ENCODE measurements at regions not wholly inside any gene's neighbourhood (a gene's known extent, or its start where the extent isn't known, plus 50 kb on each side); places are given as distances from the start of the nearest gene placed in this dataset.

DNA sequence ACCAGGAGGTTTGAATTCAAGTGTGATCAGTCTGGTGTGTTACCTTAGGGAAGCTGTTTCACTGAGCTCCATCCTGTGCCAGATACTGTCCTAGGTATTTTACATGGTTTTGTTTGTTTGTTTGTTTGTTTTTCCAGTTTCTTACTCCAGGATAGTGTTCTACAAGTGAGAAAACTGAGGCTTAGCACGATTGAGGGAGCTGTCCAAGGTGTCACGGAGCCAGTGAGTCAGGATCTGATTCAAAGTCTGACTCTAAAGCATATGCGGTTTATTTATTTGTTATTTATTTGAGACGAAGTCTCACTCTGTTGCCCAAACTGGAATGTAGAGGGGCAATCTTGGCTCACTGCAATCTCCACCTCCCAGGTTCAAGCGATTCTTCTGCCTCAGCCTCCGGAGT is 79.7 kb upstream of the GNG2 start:
- DNase-seq (ENCODE audit: low read depth), result no peak

DNA sequence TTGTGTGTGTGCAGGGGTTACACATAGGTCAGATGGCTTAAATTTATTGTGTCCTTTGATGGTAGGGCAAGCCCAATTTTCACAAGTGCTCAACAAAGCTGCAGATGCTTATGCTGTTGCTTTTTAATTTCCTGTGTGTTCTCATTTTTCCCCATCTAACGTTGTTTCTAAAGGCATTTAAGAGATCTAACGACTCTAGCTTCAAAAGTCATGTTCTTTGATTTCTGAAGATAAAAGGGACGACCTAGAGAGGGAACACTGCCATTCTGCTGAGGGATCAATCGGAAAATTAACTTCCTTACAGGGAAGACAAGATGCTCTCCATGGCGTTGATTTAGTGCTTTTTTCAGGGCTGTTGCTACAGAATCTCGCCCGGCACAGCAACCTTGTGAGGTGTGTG is 79.0 kb upstream of the GNG2 start:
- no peak for DNase-seq (ENCODE audit: low read depth)

DNA sequence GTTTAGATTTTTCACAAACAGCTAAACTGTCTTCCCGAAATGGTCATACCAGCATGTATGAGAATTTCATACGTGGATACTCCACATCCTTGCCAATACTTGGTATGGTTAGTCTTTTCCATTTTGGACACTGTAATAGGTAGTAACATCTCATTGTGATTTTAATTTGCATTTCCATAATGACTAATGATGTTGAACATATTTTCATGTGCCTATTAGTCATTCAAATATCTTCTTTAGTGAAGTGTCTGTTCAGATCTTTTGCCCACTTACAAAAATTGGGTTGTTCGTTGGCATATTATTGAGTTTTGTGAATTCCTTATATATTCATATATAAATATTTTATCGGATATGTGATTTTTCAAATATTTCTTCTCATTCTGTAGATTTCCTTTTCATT is 78.0 kb upstream of the GNG2 start:
- DNase-seq (ENCODE audit: low read depth), result no peak

DNA sequence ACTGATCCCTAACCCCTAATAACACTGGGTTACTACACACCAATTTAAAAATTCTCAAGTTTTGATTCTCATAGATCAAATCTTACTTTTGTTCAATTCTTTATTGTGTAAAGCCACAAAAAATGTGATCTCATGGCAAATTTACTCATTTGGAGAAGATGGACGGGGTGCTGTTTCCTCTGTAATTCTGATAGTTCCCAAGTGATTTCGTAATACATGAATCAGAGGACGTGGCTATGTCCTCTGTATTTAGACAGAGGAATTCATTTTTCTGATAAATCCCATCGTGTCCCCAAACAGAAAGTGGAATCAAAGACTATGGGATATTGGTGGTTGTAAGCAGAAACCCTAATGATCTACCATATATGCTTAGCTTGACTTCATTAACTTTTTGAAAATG is 76.6 kb upstream of the GNG2 start:
- no peak for DNase-seq (ENCODE audit: low read depth)

DNA sequence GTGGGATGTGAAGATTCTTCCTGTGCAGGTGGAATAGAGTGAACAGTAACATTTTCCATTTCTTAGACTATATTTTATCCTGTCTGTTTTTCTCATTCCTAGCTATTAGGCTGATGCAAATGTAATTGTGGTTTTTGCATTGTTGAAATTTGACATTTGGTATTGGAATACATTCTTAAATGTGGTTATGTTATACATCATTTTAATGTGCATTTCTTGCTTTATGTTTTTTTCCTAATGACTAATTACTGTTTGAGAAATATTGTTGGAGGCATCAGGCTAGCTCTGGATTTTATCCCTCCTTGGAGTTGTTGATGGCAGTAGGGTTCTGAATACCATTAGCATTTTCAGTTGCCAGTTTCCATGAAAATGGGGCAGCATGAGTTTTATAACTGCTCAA is 75.9 kb upstream of the GNG2 start:
- no peak for DNase-seq (ENCODE audit: low read depth)

DNA sequence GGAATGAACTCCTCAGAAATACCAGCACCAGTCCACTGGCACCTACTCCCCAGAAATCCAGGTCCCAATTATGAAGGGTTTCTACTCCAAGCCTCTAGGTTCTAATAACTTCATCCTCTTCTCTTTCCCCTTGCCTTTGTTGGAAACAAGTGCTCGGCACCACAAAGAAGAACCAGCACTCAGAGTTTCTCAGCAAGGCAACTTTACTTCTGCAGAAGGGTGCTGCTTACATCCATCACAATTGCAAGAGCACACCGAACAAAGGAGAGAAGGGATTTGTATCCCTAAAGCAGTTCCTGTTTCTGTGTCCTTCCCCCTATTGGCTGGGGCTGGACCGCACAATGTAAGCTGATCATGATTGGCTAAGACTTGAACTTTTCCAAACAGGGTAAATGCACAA is 74.2 kb upstream of the GNG2 start:
- DNase-seq (ENCODE audit: low read depth), result no peak

DNA sequence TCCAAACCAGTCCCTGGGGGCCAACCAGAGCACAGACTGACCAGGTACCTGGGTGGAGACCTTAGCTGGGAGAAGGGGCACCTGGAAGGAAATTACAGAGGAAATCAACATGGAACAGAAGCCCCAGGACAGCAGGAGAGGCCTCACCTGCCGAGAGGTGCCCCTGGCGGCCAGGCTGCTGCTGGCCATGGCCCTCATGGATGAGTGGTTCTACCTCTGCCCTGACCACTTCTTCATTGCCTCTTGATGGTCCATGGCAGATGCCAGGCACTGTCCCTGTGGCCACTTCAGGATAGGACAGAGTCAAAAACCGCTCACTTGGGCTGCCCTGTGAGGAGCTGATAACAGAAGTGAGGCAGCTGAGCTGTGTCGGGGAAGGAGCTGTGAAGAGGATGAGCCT is 73.1 kb upstream of the GNG2 start:
- DNase-seq (ENCODE audit: low read depth), result no peak

DNA sequence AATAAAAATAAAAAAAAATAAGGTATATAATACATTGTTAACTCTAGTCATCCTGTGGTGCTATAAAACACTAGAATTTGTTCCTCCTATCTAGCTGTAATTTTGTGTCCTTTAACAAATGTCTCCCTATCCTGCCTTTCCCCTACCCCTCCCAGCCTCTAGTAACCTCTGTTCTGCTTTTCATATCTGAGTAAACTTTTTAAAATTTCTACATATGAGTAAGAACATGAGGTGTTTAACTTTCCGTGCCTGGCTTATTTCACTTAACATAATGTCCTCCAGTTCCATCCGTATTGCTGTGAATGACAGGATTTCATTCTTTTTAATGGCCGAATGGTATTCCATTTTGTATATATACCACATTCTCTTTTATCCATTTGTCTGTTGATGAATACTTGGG is 71.3 kb upstream of the GNG2 start:
- no peak for DNase-seq (ENCODE audit: low read depth)

DNA sequence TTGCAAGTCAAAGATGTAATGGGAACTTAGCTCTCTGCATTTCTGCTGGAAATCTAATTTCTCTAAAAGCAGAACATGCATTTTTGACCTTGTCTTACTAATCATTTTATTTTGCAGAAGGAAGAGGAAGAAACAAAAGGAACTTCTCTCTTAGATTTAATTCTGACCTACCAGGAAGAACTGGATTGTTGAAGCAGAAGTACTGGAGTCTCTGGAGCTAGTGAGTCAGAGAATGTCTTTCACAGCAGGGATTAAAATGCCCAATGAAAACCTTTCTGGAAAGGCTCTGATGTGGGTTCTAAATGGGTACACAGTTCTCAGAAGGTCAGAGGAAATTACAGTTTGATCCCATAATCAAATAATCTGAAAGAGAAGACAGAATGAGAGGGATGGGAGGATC is 70.8 kb upstream of the GNG2 start:
- no peak for DNase-seq (ENCODE audit: low read depth)

DNA sequence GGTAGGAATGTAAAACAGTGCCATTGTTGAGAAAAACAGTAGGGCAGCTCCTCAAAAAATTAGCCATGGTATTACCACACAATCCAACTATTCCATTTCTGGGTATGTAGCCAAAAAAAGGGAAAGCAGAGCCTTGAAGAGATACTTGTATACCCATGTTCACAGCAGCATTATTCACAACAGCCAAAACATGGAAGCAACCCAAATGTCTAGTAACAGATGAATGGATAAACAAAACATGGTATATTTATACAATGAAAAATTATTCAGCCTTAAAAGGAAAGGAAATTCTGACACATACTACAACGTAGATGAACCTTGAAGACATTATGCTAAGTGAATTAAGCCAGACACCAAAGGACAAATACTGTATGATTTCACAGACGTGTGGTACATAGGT is 67.6 kb upstream of the GNG2 start:
- DNase-seq (ENCODE audit: low read depth), result peak; percentile 14

DNA sequence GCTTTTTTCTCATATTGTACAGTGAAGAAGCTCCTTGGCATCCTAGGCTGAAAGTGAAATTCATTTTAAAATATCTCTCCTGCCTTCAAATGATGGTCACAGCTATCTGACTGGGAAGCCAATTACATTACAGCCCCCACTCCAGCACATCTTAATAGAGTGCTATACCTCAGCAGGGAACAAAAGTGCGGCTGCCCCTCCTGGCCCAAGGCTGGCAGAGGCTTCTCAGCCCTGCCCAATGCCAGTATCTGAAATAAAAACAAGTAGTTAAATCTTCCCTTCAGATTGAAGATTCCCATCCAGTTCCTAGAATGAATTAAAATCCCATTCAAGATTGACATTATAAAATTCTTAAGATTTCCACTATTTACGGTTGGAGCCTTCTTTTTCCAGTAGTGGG is 54.9 kb upstream of the GNG2 start:
- no peak for DNase-seq (ENCODE audit: low read depth)

DNA sequence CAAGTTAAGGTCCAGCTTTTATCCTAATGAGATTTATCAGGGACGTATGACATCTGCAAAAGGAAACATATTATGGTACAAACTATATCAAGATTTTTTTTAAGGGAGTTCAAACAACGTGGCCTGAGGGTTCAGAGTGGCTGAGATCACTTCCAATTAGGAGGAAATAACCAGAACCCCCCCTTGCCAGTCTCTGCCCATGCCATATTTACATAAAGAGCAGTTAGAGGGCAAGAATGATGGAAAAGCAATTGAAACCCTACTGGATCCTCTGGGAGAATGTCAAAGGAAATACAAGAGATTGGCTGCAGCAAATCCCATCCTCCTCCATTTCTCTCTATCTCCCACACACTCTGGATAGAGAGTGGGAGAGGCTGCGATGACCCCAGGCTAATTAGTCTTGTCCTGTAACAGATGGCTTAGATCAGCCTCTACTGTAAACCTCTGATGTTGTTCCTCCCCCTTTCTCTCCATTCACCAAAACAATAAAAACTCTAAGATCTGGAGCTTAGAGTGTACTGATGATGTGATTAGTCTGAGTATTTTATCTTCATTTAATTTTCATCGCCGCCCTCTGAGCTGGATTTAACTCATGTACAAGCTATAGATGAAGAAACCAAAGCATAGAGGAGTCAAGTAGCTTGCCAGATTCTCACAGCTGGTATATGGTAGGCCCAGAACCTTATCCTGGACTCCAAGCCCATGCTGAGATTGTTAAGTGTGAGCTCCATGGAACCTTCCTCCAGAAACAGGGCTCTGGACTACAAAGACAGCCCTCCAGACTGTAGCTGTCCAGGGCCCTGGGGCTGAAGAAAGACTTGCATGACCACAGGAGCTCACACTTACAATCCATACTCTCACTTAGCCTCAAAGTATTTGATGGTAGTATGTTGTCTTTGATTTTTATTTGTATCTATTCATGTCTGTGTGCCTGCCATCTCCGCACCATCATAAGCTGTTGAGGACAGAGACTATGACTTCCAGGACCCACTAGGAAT is 54.1 kb upstream of the GNG2 start:
- DNase-seq (ENCODE audit: low read depth), result no peak

DNA sequence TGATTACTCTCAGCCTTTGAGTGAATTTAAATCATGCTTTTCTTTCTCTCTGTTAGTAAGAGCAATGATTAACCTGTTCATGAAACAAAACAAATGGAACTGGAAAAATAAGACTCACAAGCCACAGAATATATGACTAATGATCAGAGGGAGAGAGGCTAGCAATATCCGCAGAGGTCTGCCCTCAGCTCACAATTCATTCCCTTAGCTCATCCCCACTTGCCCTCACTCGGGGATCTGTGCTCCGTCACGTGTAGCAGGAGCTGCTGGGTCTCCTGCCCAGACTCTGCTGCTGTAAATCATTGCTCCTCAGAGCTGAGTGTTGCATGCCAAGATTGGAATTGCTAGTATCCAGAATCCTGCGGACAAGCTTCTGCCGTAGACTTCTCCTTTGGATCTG is 53.1 kb upstream of the GNG2 start:
- no peak for DNase-seq (ENCODE audit: low read depth)
